ENCODE measurements at regions not wholly inside any gene's neighbourhood (a gene's known extent, or its start where the extent isn't known, plus 50 kb on each side); places are given as distances from the start of the nearest gene placed in this dataset.

- DNase-seq (ENCODE audit: low read depth in 3 of 3, low spot score in 2 of 3), result no peak
Observed at GRCh38 chr6:88360203-88360797, 194.2 kb upstream of the CNR1 start.

GRCh38 chr6:88359530-88360202 is 193.5 kb upstream of the CNR1 start:
- no peak for DNase-seq (ENCODE audit: low read depth in 3 of 3, low spot score in 2 of 3)

- no peak for DNase-seq (ENCODE audit: low read depth in 3 of 3, low spot score in 2 of 3)
Observed at GRCh38 chr6:88358846-88359245, 192.7 kb upstream of the CNR1 start.

GRCh38 chr6:88349511-88349910 is 183.4 kb upstream of the CNR1 start:
- no peak for DNase-seq (ENCODE audit: low read depth in 3 of 3, low spot score in 2 of 3)

- DNase-seq (ENCODE audit: low read depth in 3 of 3, low spot score in 2 of 3), result no peak
Observed at GRCh38 chr6:88342336-88342735, 176.2 kb upstream of the CNR1 start.

- DNase-seq (ENCODE audit: low read depth in 3 of 3, low spot score in 2 of 3), result no peak
Observed at GRCh38 chr6:88339761-88340160, 173.6 kb upstream of the CNR1 start.

GRCh38 chr6:88321306-88321705 is 155.2 kb upstream of the CNR1 start:
- no peak for DNase-seq (ENCODE audit: low read depth in 3 of 3, low spot score in 2 of 3)

- DNase-seq (ENCODE audit: low read depth in 3 of 3, low spot score in 2 of 3), result no peak
Observed at GRCh38 chr6:88311561-88311960, 145.4 kb upstream of the CNR1 start.

- no peak for DNase-seq (ENCODE audit: low read depth in 3 of 3, low spot score in 2 of 3)
Observed at GRCh38 chr6:88304520-88304919, 138.4 kb upstream of the CNR1 start.

GRCh38 chr6:88302769-88303225 is 136.7 kb upstream of the CNR1 start:
- no peak for DNase-seq (ENCODE audit: low read depth in 3 of 3, low spot score in 2 of 3)

- DNase-seq (ENCODE audit: low read depth in 3 of 3, low spot score in 2 of 3), result no peak
Observed at GRCh38 chr6:88301888-88302768, 136.0 kb upstream of the CNR1 start.

- no peak for DNase-seq (ENCODE audit: low read depth in 3 of 3, low spot score in 2 of 3)
Observed at GRCh38 chr6:88301256-88301655, 135.1 kb upstream of the CNR1 start.

GRCh38 chr6:88298066-88298845 is 132.1 kb upstream of the CNR1 start:
- no peak for DNase-seq (ENCODE audit: low read depth in 3 of 3, low spot score in 2 of 3)

- DNase-seq (ENCODE audit: low read depth in 3 of 3, low spot score in 2 of 3), result no peak
Observed at GRCh38 chr6:88296694-88297093, 130.5 kb upstream of the CNR1 start.

GRCh38 chr6:88295663-88296062 is 129.5 kb upstream of the CNR1 start:
- no peak for DNase-seq (ENCODE audit: low read depth in 3 of 3, low spot score in 2 of 3)

- DNase-seq (ENCODE audit: low read depth in 3 of 3, low spot score in 2 of 3), result no peak
Observed at GRCh38 chr6:88294702-88295101, 128.6 kb upstream of the CNR1 start.

- no peak for DNase-seq (ENCODE audit: low read depth in 3 of 3, low spot score in 2 of 3)
Observed at GRCh38 chr6:88290411-88290810, 124.3 kb upstream of the CNR1 start.

- no peak for DNase-seq (ENCODE audit: low read depth in 3 of 3, low spot score in 2 of 3)
Observed at GRCh38 chr6:88287696-88288095, 121.5 kb upstream of the CNR1 start.

- DNase-seq (ENCODE audit: low read depth in 3 of 3, low spot score in 2 of 3), result no peak
Observed at GRCh38 chr6:88276331-88276730, 110.2 kb upstream of the CNR1 start.

- DNase-seq (ENCODE audit: low read depth in 3 of 3, low spot score in 2 of 3), result peak in 1 of 3 donors; percentile 7
Observed at GRCh38 chr6:88268508-88268907, 102.4 kb upstream of the CNR1 start.

- DNase-seq (ENCODE audit: low read depth in 3 of 3, low spot score in 2 of 3), result no peak
Observed at GRCh38 chr6:88266126-88266525, 100.0 kb upstream of the CNR1 start.

All from right renal cortex interstitium (tissue), 3 donors.